HL-60 (cell line): ENCODE measurements at regions not wholly inside any gene's neighbourhood (a gene's known extent, or its start where the extent isn't known, plus 50 kb on each side); places are given as distances from the start of the nearest gene placed in this dataset.

Experiments
- DNase-seq, 2 experiments: peaks; one replicate each; pipeline ENCODE4 v3.0.0-alpha.2; 2010 to 2020; ENCODE audit warnings: low read depth in 1 of 2, low spot score in 1 of 2
- H3K27ac ChIP-seq: fragments of 250-450 bp; sonication (Bioruptor Pico); replicated peaks from 2 replicates; pipeline ENCODE4 v1.5.1; 2020; ENCODE audit warnings: mild to moderate bottlenecking, moderate library complexity
- H3K27me3 ChIP-seq: fragments of 250-450 bp; sonication (Bioruptor Pico); 2 replicates; pipeline ENCODE4 v1.5.1; 2021; ENCODE audit warnings: mild to moderate bottlenecking, moderate library complexity; ENCODE audit not compliant: insufficient read depth, poor library complexity, severe bottlenecking
- H3K4me3 ChIP-seq: replicated peaks from 2 replicates; pipeline ENCODE4 v1.5.1; 2011; ENCODE audit warnings: mild to moderate bottlenecking, control low read depth, low read length; ENCODE audit not compliant: insufficient read depth
- GABPA ChIP-seq: IDR thresholded peaks from 2 replicates; pipeline ENCODE4 v1.6.1; 2012; ENCODE audit warnings: low read depth
- POLR2AphosphoS5 ChIP-seq: IDR thresholded peaks from 2 replicates; pipeline ENCODE4 v1.6.1; 2012; ENCODE audit warnings: low read depth
- SPI1 ChIP-seq: IDR thresholded peaks from 2 replicates; pipeline ENCODE4 v1.6.1; 2012; ENCODE audit warnings: low read depth, mild to moderate bottlenecking, borderline replicate concordance
- TF ChIP-seq, protein P1 (sequence below): IDR thresholded peaks from one replicate; pipeline ENCODE4 v1.5.1; 2011; ENCODE audit warnings: low read length, control low read depth, inconsistent platforms; ENCODE audit not compliant: insufficient read depth
- TF ChIP-seq, protein P2 (sequence below): IDR thresholded peaks from 2 replicates; pipeline ENCODE4 v1.6.1; 2012; ENCODE audit warnings: low read depth; ENCODE audit not compliant: insufficient replicate concordance

DNA sequence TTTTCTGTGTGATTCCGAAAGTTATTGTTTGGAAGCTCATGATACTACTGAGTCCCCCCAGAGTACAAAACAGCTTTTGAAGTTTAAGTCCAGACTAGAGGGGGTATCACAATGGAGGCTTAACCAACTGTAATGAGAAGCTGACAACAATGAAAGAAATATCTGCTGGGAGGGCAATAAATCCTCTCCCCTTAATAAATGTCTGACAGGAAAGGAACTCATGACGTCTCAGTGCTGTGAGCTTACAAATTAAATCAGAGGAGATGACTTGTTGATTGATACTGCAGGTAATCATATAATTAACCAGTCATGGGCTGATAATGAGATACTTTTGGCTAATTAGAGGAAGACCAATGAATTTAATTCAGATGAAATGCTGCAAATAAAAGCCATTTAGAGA is 102.6 kb upstream of the WDR11 start:
- TF ChIP-seq, protein P1, sequence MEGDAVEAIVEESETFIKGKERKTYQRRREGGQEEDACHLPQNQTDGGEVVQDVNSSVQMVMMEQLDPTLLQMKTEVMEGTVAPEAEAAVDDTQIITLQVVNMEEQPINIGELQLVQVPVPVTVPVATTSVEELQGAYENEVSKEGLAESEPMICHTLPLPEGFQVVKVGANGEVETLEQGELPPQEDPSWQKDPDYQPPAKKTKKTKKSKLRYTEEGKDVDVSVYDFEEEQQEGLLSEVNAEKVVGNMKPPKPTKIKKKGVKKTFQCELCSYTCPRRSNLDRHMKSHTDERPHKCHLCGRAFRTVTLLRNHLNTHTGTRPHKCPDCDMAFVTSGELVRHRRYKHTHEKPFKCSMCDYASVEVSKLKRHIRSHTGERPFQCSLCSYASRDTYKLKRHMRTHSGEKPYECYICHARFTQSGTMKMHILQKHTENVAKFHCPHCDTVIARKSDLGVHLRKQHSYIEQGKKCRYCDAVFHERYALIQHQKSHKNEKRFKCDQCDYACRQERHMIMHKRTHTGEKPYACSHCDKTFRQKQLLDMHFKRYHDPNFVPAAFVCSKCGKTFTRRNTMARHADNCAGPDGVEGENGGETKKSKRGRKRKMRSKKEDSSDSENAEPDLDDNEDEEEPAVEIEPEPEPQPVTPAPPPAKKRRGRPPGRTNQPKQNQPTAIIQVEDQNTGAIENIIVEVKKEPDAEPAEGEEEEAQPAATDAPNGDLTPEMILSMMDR: no peak
- Histone ChIP-seq H3K27ac (no peak overlapping the region), H3K4me3 (no peak overlapping the region), H3K27me3 (no peaks in the 10 kb centered on the region)
- no peak for DNase-seq

DNA sequence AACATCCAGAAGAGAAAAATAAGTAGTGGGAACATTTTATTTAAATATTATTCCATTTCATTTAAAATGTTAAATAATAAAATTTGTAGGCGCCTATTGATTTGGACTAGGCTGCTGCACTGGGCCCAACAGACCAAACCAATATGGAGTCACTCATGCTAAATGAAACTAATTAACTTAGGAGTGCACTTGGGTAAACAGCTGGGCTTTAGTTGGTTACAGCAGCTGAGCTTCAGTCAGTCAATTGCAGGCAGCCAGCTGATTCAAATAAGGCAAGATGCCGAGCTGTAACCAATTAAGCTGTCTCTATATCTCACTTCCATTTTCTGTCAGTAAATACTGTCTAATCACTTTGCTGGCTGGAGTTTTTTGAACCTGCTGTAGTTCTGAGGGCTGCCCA is 102.1 kb upstream of the WDR11 start:
- TF ChIP-seq, protein P1: no peak
- TF ChIP-seq, protein P2, sequence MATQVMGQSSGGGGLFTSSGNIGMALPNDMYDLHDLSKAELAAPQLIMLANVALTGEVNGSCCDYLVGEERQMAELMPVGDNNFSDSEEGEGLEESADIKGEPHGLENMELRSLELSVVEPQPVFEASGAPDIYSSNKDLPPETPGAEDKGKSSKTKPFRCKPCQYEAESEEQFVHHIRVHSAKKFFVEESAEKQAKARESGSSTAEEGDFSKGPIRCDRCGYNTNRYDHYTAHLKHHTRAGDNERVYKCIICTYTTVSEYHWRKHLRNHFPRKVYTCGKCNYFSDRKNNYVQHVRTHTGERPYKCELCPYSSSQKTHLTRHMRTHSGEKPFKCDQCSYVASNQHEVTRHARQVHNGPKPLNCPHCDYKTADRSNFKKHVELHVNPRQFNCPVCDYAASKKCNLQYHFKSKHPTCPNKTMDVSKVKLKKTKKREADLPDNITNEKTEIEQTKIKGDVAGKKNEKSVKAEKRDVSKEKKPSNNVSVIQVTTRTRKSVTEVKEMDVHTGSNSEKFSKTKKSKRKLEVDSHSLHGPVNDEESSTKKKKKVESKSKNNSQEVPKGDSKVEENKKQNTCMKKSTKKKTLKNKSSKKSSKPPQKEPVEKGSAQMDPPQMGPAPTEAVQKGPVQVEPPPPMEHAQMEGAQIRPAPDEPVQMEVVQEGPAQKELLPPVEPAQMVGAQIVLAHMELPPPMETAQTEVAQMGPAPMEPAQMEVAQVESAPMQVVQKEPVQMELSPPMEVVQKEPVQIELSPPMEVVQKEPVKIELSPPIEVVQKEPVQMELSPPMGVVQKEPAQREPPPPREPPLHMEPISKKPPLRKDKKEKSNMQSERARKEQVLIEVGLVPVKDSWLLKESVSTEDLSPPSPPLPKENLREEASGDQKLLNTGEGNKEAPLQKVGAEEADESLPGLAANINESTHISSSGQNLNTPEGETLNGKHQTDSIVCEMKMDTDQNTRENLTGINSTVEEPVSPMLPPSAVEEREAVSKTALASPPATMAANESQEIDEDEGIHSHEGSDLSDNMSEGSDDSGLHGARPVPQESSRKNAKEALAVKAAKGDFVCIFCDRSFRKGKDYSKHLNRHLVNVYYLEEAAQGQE: no peak
- TF ChIP-seq GABPA (no peak), SPI1 (no peak), POLR2AphosphoS5 (no peak)
- Histone ChIP-seq H3K27ac (peak overlapping the region; percentile 80), H3K27me3 (no peaks in the 10 kb centered on the region), H3K4me3 (no peak overlapping the region)
- DNase-seq: no peak

DNA sequence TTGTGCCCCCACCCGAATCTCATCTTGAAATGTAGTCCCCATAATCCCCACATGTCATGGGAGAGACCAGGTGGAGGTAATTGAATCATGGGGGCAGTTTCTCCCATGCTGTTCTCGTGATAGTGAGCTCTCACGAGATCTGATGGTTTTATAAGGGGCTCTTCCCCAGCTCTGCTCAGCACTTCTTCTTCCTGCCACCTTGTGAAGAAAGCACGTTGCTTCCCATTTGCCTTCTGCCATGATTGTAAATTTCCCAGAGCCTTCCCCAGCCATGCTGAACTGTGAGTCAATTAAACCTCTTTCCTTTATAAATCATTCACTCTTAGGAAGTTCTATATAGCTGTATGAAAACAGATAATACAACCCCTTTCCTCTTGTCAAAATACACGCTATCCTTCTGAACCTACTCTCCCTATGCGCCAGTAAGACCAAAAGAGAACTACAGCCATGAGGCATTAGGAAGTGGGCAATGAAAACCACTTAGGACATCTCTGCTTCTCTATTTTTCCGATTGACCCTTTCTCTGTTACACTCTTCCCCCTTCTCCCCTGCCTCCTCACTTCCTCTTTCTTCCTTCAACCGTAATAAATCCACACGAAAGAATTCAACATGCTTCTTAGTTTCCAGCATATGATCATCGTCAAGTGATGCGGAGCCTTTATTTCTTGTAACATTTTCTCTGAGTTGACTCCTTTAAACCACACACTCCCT is 101.2 kb upstream of the WDR11 start:
- H3K4me3 ChIP-seq: no peak overlapping the region
- H3K27me3 ChIP-seq: no peaks in the 10 kb centered on the region
- TF ChIP-seq, protein P2: no peak
- TF ChIP-seq SPI1: peak; percentile 100
- TF ChIP-seq, protein P1: no peak
- TF ChIP-seq GABPA: no peak
- peak; percentile 36; the same call in 1 of the 2 replicates for TF ChIP-seq POLR2AphosphoS5
- DNase-seq: peak; percentile 56 to 81
- peak overlapping the region; percentile 80 for H3K27ac ChIP-seq

DNA sequence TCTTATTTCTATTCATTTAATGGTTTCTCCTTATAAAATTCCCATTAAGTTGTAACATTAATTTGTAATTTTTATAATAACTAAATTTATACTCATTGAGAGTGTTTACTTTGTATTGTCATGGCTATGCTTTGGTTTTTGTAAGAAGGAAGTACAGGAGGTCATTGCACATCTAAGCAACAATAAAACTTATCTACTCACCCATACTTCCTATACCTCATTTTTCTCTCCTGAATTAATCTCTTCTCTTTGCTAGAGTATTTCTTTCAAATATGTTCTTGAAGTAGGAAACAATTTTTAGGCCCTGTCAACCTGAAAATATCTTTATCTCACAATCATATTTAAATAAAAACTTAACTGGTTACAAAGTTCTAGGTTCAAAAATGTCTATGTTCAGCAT is 95.4 kb upstream of the WDR11 start:
- TF ChIP-seq, protein P1: no peak
- TF ChIP-seq, protein P2: no peak
- TF ChIP-seq SPI1 (no peak), POLR2AphosphoS5 (no peak), GABPA (no peak)
- DNase-seq: no peak
- no peak overlapping the region for H3K27ac ChIP-seq

More for the DNA sequence above, 95.4 kb upstream of the WDR11 start:
- H3K4me3 ChIP-seq: no peak overlapping the region
- H3K27me3 ChIP-seq: no peaks in the 10 kb centered on the region
